ENCODE measurements at regions not wholly inside any gene's neighbourhood (a gene's known extent, or its start where the extent isn't known, plus 50 kb on each side); places are given as distances from the start of the nearest gene placed in this dataset.

- no peak for ATAC-seq (ENCODE audit: low FRiP score)
- no peak for TF ChIP-seq CTCF (IDR thresholded peaks at IDR 0.05)
- DNase-seq (ENCODE audit: low spot score): no peak
These were observed 152.8 kb downstream of the CHST1 start for GRCh38 chr11:45512471-45513148.

- no peak for ATAC-seq (ENCODE audit: low FRiP score)
- TF ChIP-seq CTCF (IDR thresholded peaks at IDR 0.05): no peak
- DNase-seq (ENCODE audit: low spot score): no peak
These were observed 153.9 kb downstream of the CHST1 start for GRCh38 chr11:45511566-45511965.

DNA sequence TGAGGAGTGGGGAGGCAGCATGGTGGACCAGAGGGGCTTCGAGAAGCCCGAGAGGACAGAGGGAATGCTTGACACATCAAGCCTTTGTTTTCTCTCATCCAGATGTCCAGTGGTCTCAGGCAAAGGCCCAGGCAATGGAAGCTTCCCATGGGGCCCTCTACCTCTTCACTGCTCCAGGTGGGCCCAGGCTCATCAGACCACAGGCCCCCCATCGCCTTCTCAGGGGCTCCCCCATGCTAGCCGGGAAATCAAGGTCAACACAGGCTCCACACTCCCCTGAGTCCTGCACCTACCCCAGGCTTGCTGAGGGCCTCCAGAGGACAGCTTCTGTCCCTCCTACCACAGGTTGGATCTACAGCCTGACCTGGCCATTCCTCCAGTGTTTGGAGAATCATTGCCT, 157.5 kb downstream of the CHST1 start:
- TF ChIP-seq CTCF (IDR thresholded peaks at IDR 0.05): no peak
- DNase-seq (ENCODE audit: low spot score) (no peak), ATAC-seq (ENCODE audit: low FRiP score) (no peak)

- no peak for TF ChIP-seq CTCF (IDR thresholded peaks at IDR 0.05)
- ATAC-seq (ENCODE audit: low FRiP score) (no peak), DNase-seq (ENCODE audit: low spot score) (no peak)
These were observed 162.1 kb downstream of the CHST1 start for GRCh38 chr11:45503311-45503710.

DNA sequence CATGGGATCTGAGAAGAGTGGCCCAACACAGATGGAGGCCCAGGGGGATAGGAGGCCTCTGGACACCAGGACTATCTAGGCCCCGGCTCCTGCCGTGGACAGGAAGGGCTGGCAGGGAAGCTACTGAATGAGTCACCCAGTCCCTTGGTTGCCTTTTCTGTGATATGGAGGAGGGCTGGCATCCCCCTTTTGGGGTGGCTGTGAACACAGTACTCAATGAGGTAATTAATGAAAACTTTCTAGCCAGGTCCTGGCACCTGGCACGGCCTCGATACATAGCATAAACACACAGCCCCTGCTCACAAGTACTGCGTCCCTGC, 163.2 kb downstream of the CHST1 start:
- TF ChIP-seq CTCF (IDR thresholded peaks at IDR 0.05): no peak
- no peak for ATAC-seq (ENCODE audit: low FRiP score)

GRCh38 chr11:45501392-45502225, 163.8 kb downstream of the CHST1 start:
- no peak for ATAC-seq (ENCODE audit: low FRiP score)
- DNase-seq (ENCODE audit: low spot score): no peak
- no peak for TF ChIP-seq CTCF (IDR thresholded peaks at IDR 0.05)

More for the DNA sequence above, 163.2 kb downstream of the CHST1 start:
- no peak for DNase-seq (ENCODE audit: low spot score)

DNA sequence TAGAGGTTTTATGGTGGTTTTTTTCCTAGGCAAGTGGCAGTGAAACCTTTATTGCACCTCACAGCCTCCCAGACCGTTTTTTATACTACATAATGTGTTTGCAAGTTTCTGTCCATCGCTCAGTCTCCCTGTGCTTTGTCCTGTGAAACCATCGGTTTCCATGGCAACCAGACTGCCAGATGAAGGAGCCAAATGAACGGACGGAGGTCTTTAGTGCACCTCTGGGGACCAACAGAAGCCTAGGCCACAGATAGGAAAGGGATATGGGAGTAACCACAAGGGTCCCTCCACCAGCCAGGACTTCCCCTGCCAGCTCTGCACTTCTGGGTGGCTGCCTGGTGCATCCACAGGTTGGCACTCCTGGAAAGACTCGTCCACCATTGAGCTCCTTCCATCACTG, 165.0 kb downstream of the CHST1 start:
- DNase-seq (ENCODE audit: low spot score) (no peak), ATAC-seq (ENCODE audit: low FRiP score) (no peak)
- no peak for TF ChIP-seq CTCF (IDR thresholded peaks at IDR 0.05)

Data from omental fat pad (tissue), 3 donors.